HG02938 (cell line): ENCODE measurements at regions not wholly inside any gene's neighbourhood (a gene's known extent, or its start where the extent isn't known, plus 50 kb on each side); places are given as distances from the start of the nearest gene placed in this dataset.

ENCODE experiments used
- ATAC-seq: cut with Tn5 transposase; IDR thresholded peaks from one replicate; pipeline ENCODE4 v1.9.1; 2021; ENCODE audit warnings: mild to moderate bottlenecking, moderate library complexity; ENCODE audit not compliant: unreplicated experiment

DNA sequence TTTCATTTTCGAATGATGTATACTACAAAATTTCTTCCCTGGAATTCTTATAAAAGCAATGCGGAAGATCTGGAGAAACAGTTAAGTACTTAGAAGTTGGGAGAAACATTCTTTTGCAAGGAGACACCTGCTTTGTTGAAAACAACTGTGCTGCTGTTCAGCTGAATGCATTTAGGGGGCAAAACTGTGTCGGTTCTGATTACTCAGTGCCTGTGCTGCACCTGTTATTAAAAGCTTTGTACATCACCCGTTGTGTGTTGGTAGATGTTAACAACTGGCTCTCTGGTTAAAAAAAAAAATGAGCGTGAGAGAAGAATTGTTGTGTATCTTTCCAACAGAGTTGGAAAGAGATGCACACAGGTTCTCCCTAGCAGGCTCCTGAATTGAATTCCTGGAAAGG, 184.1 kb upstream of the HHIP start:
- no peak for ATAC-seq

DNA sequence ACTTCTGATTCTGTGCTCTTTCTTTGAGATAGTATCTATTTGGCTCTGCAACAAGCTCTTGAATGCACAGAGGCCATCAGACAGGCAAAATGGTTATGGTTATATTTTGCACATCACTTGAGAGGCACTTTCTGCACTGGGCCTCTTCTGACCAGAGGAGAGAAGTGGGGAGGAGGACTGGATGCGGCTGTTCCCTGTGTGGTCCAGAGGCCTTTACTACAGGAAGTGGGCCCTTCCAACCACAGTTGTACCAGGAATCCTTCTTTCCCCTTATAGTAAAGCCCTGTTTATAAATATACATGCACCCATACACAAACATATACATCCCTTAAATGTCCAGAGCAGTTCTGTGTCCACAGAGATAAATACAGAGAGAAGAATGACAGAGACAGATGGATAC, 182.7 kb upstream of the HHIP start:
- no peak for ATAC-seq

GRCh38 chr4:144463896-144464295, 182.1 kb upstream of the HHIP start:
- ATAC-seq: no peak

- no peak for ATAC-seq
Measured at GRCh38 chr4:144465546-144465945, 180.4 kb upstream of the HHIP start.

DNA sequence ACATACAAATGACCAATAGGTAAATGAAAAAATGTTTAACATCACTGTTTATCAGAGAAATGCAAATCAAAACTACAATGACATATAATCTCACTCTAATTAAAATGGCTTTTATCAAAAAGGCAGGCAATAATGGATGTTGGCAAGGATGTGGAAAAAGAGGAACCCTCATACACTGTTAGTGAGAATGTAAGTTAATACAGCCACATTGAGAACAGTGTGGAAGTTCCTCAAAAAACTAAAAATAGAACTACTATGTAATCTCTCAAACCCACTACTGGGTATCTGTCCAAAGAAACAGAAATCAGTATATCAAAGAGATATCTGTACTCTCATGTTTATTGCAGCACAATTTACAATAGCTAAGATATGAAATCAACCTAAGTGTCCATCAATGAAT, 165.9 kb upstream of the HHIP start:
- no peak for ATAC-seq

DNA sequence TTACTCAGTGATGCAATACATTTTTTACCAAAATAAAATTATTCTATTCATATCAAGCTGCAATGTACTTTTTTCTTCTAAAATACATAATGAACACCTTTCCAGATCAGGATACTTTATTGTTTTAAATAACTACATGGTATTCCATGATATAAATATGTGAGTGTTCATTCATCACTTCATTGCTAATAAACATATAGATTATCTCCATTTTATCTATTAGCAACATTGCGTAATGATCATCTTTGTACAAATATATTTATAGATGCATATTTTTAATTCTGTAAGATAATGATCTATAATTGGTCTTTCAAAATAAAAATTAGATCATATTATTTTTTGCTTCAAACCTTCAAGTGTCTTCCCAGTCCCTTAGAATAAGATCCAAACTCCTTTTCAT, 156.1 kb upstream of the HHIP start:
- no peak for ATAC-seq

GRCh38 chr4:144494280-144494679, 151.7 kb upstream of the HHIP start:
- ATAC-seq: no peak

DNA sequence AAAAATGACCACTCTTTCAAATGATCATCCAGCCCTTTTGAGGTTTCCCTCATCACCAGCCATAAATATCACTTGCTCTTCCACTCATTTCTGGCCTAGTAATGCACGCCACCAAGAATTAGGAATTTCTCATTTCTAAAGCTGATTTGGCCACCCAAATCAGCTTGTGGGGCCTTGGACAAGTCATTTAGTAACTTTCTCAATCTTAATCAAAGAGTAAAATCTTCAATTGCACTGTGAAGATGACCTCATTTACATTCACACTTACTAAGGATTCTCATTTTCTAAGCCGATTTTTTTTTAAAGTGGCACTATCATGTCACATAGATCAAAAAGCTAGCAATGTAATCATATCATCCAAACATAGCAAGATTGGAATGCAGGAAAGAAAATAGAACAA, 150.0 kb upstream of the HHIP start:
- ATAC-seq: no peak

- ATAC-seq: peak; percentile 83
Measured at GRCh38 chr4:144499777-144500176, 146.2 kb upstream of the HHIP start.

DNA sequence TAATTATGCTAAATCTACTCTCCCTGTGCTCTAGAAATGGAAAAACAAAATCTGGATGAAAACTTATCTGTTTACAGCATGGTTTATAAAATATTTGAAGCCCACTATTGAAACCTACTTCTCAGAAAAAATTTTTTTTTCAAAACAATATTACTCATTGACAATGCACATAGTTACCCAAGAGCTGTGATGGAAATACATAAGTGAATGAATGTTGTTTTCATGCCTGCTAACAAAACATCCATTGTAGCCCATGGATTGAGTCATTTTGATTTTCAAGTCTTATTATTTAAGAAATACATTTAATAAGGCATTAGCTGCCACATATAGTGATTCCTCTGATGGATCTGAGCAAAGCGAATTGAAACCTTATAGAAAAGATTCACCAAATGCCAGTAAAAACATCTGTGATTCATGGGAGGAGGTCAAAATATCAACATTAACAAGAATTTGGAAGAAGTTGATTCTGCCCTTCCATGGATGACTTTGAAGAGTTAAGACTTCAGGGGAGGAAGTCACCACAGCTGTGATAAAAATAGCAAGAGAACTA, 144.7 kb upstream of the HHIP start:
- no peak for ATAC-seq

- no peak for ATAC-seq
Measured at GRCh38 chr4:144504883-144505282, 141.1 kb upstream of the HHIP start.

DNA sequence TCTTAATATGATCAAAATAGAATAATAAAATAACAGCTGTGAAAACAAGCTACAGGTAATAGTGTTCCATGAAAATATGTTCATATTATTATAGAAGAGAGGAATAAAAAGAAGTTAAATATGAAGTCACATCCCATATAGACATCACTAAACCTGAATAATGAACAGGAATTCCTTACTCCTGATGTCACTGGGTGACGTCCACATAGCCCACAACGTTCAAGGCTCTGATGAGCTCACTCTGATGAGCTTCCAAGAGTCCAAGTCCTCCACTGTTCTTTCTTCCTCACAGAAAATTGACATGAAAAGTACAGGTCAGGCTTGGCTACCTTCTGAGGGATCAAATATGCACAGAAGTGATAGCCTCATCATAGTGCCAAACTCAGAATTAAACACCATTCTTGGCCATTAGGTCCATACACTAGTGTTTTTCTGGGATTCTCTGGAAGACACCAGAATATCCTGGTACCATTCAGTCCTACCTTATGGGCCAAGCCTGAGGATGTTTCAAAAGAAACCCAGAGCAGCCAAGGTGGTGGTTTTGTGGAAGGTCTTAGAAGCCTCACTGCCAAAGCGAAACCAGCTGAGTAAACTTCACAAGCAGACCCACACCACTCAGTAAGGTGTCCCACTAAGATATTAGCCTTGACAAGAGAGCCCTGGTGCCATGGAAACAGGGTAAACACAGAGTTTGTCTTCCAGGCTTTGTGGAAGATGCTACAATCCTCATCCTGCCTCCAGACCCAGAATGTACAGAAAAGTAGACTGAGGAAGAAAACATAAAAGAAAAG, 138.4 kb upstream of the HHIP start:
- no peak for ATAC-seq

DNA sequence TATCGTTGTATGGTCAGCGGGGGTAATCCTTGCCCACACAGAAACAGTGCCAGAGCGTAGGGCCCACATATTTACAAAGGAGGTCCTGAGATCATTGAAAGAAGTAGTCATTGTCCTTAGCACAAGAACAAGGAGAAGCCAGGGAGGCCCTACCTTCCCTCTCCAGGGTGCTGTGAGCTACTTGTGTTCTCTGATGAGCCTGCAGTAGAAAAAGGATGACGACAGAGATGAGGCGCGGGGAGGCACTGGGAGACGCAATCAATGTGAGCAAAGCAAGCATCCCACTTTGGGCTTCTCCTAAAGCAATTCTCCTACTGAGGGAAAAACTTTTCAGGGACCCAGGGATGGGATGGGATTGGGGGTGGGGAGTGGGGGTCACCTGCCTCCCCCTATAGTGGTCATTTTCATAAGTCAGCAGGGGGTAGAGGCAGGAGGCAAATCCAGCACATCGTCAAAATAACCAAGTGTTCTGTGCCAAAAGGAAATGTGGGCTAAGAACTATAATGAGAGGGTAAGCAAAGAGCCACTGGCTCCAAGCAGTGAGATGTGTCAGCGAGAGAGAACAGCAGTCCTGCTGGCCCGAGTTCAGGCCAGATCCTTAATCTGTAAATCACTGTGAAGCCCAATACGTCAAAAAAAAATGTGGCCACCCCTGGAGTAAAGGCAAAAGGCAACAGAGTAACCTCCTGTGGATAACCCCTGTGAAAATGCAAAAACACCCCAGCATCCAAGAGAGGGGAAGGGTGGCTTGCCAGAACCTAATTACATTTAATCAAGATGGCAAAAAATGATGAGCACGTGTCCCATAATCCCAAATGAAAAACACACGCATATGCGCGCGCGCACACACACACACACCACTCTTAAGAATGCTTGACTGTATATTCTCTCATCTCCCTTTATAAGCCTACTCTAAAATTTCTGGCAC, 136.6 kb upstream of the HHIP start:
- ATAC-seq: no peak

DNA sequence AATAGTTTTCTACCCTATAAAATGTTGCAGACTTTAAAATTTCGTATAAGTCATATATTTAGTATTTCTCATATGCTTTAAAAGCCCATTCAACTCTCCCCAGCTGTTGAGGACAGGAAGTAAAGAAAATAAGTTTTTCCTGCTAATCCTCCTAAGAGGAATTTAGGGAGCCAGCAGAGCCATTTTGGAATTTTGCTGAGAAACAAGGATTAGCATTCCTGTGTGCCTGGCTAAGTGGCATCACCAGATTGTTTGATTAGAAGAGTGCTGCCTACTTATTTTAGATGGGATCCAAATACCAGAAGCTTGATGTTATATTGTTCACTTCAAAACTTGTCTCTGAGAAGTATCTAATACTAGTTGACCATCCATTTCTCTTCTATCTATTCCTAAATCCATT, 131.2 kb upstream of the HHIP start:
- ATAC-seq: no peak

- no peak for ATAC-seq
Measured at GRCh38 chr4:144518181-144518895, 127.6 kb upstream of the HHIP start.

- ATAC-seq: no peak
Measured at GRCh38 chr4:144531841-144532240, 114.1 kb upstream of the HHIP start.

GRCh38 chr4:144547678-144548298, 98.2 kb upstream of the HHIP start:
- peak; percentile 99 for ATAC-seq

GRCh38 chr4:144556636-144557035, 89.3 kb upstream of the HHIP start:
- no peak for ATAC-seq

- ATAC-seq: no peak
Measured at GRCh38 chr4:144557404-144557803, 88.6 kb upstream of the HHIP start.

DNA sequence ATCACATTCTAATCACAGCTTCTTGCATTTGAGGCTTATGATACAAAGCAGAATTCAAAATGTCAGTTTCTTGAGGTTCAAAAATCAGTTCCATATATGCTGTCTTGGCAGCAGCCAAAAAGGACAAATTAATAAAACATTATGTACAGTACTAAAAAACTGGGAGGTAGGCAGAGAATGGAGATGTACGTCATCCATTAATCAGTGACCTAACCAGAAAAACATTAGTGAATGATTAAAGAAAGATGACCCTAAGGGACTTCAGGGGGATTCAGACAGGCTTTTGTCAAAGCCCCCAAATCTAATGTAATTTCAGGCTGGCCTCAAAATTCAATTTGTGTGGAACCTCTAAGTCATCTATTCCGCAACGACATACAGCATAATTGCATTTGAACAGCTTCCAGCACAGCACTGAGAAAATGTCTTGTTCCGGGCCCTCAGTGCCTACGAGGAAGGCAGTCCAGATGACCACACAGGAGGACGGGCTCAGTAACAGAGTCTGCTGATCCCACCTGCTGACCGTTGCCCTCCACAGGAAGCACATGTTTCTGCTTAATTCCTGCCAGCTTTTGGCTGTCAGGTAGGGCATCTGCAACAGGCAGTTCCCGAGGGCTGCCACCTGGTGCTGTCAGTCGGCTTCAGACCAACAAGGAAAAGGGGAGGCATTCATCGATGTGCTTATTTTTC, 83.8 kb upstream of the HHIP start:
- no peak for ATAC-seq
